WERI-Rb-1 (cell line): ENCODE measurements at regions not wholly inside any gene's neighbourhood (a gene's known extent, or its start where the extent isn't known, plus 50 kb on each side); places are given as distances from the start of the nearest gene placed in this dataset.

Source experiments
- DNase-seq: peaks from one replicate; pipeline ENCODE4 v3.0.0-alpha.2; 2020
- H3K27ac ChIP-seq: fragments of 250-450 bp; sonication (Bioruptor Pico); 2 replicates; pipeline ENCODE4 v1.5.1; 2020; ENCODE audit warnings: mild to moderate bottlenecking, moderate library complexity
- H3K27me3 ChIP-seq: fragments of 250-450 bp; sonication (Bioruptor Pico); 2 replicates; pipeline ENCODE4 v1.5.1; 2021; ENCODE audit warnings: mild to moderate bottlenecking, low read depth, moderate library complexity; ENCODE audit not compliant: insufficient read depth, severe bottlenecking
- H3K36me3 ChIP-seq: fragments of 250-450 bp; sonication (Bioruptor Pico); 2 replicates; pipeline ENCODE4 v1.5.1; 2020; ENCODE audit warnings: mild to moderate bottlenecking, moderate library complexity
- H3K4me3 ChIP-seq: 2 replicates; pipeline ENCODE4 v1.5.1; 2011; ENCODE audit warnings: low read depth, mild to moderate bottlenecking, control low read depth, low read length
- H3K9me3 ChIP-seq: fragments of 250-450 bp; sonication (Bioruptor Pico); 2 replicates; pipeline ENCODE4 v1.5.1; 2021; ENCODE audit warnings: mild to moderate bottlenecking, moderate library complexity; ENCODE audit not compliant: severe bottlenecking
- CTCF ChIP-seq: IDR thresholded peaks from 2 replicates; pipeline ENCODE4 v1.5.1; 2011; ENCODE audit warnings: low read depth, mild to moderate bottlenecking, control low read depth, inconsistent platforms, low read length

GRCh38 chrX:148371291-148371690 lies 129.1 kb upstream of the AFF2 start:
- Histone ChIP-seq H3K36me3 (no peaks in the 10 kb centered on the region), H3K9me3 (peaks cover 3% of the 10 kb centered on the region), H3K27ac (no peak overlapping the region), H3K27me3 (no peaks in the 10 kb centered on the region), H3K4me3 (no peak overlapping the region)
- DNase-seq = no peak
- no peak for TF ChIP-seq CTCF

- Histone ChIP-seq H3K36me3 (no peaks in the 10 kb centered on the region), H3K9me3 (peaks cover 3% of the 10 kb centered on the region), H3K4me3 (no peak overlapping the region), H3K27ac (no peak overlapping the region), H3K27me3 (no peaks in the 10 kb centered on the region)
- DNase-seq = no peak
- TF ChIP-seq CTCF = no peak
Observed at GRCh38 chrX:148372925-148373324, 127.5 kb upstream of the AFF2 start.

- Histone ChIP-seq H3K36me3 (no peaks in the 10 kb centered on the region), H3K27me3 (no peaks in the 10 kb centered on the region), H3K27ac (no peak overlapping the region), H3K9me3 (peaks cover 3% of the 10 kb centered on the region), H3K4me3 (no peak overlapping the region)
- DNase-seq = no peak
- TF ChIP-seq CTCF = no peak
Observed at GRCh38 chrX:148376342-148376741, 124.1 kb upstream of the AFF2 start.

- H3K4me3 ChIP-seq = no peak overlapping the region
- no peak for TF ChIP-seq CTCF
- H3K36me3 ChIP-seq = no peaks in the 10 kb centered on the region
- no peaks in the 10 kb centered on the region for H3K27me3 ChIP-seq
- H3K9me3 ChIP-seq = peaks cover 3% of the 10 kb centered on the region
- no peak overlapping the region for H3K27ac ChIP-seq
- DNase-seq = no peak
Observed at GRCh38 chrX:148380107-148380506, 120.3 kb upstream of the AFF2 start.

- no peaks in the 10 kb centered on the region for H3K36me3 ChIP-seq
- H3K9me3 ChIP-seq = no peaks in the 10 kb centered on the region
- DNase-seq = no peak
- H3K4me3 ChIP-seq = no peak overlapping the region
- no peak overlapping the region for H3K27ac ChIP-seq
- no peak for TF ChIP-seq CTCF
- H3K27me3 ChIP-seq = no peaks in the 10 kb centered on the region
Observed at GRCh38 chrX:148380650-148381561, 119.5 kb upstream of the AFF2 start.
